Fibroblast of skin of scalp (primary cell): ENCODE measurements at regions not wholly inside any gene's neighbourhood (a gene's known extent, or its start where the extent isn't known, plus 50 kb on each side); places are given as distances from the start of the nearest gene placed in this dataset.
A peak's percentile ranks its signal among the peaks of the same experiment; 100 is the strongest.
"Not testable (repeated sequence)": the region's sequence is repeated elsewhere in the genome, so short reads cannot be mapped to it uniquely, and the experiment has no call there.

Experiments
- DNase-seq: peaks from one replicate; pipeline ENCODE4 v3.0.0-alpha.2; 2013

DNA sequence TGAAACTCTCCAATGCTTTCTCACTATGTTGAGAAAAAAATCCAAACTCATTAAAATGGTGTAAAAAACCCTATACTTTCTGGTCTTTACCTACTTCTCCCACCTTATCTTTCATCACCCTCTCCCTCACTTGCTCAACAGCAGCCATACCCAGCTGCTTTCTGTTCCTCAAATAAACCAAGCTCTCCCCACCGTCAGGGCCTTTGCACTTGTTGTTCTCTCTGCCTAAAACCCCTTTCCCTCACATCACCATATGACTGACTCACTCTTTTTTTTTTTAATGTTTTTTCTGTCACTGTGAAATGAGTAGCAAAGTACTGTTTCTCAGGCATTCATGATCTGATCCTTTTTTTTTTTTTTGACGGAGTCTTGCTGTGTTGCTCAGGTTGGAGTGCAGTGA, 122.3 kb upstream of the TMEM164 start:
- DNase-seq = no peak

DNA sequence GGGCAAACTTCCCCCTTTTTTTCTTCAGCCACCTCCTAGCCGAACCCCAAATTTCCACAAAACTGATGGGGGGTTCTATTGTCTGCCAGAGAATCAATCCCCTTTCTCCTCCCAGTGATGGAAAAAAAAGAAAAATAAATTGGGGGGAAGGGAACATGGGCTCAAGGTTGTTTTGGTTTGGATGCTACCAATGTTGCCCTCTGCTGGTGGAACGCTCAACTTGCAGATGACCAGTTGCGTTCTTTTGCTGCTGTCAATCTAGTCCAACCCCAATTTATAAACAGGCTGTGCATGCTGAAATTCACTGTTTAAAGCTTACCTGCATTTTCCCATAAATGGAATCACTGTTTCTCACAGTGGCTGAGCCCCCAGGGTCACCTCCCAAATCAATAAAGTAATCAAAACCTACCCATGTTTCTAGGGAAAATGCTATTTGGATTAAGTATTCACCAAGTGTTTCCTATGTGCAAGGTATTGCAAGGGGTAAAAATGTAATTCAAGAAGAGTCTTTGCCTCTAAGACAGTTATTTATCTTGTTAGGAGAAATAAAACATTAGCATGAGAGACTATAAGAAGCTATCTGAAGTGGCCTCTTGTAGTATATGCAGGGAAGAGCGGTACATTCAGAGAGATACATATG, 116.7 kb upstream of the TMEM164 start:
- peak; percentile 42 for DNase-seq

DNA sequence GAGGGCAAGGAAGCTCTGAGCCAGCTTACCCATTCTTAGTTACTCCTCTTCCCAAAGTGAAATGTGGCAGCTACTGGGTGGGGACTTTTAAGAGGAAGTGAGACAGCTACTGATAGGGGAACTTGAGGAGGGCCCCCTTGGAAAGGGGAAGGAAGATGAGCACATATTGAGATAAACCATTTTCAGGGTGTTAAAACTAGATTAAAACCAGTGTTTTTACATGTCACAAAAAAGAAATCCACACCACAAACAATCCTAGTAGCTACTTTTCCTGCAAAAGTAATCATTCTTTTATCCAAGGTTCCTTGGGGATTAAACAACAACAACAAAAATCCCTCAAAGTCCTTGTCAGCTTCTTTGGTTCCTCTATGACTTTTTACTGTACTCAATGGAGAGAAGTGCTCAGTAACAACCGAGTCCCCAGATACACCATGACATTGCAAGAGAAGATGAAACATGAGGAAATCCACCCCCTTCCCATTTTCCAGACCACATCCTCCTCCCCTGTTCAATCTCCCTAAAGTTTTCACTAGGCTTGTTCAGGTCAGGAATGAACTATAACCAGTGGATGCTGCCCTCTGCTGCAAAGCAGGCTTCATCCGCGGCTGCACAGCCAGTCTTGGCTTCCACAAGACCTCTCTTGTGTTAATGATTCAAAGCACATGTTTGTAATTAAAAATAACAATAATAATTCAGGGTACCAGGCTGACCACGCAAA, 113.5 kb upstream of the TMEM164 start:
- DNase-seq = no peak

DNA sequence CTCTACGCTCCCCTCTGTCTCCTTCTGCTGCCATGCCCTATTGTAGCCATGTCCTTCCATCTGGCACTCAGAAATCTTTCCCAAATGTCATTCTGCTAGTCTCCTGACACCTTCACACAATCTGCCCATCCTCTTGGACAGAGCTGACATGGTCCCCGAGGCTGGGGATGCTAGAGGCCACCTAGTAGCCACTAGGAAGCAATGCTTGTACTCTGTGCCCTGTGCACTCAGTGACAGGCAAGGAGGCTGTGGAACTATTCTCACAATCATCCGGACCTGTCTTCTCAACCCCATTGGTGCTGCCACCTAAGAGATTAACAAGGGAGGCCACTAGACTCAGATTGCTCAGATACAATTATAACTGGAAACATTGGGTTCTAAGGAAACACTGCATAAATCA, 112.6 kb upstream of the TMEM164 start:
- no peak for DNase-seq

DNA sequence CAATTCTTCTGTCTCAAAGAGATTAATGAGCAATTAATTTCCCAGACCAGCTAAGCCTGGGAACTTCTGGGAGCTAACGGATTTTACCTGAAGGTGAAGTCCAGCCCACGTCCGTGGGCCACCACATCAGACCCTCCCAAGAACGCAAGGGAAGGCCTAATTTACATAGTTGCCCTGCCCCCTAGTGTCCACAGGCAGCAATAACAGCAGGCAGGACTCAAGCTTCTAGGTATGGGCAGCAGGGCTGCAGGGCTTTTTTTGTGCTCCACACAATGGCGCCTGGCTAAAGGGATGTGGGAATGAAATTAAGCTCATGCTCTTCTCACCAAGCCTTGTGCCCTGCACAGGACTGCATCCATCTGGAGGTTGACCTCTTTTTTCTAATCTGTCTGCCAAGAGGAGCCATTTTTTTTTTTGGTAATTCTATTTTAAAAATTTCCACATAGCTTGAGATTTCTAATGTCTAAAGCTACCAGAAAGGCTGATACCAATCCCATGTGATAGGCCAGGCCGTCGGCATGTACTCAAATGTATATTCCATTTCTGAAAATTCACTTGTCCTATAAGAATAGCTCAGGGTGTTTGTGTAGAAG, 111.9 kb upstream of the TMEM164 start:
- DNase-seq = peak; percentile 50

DNA sequence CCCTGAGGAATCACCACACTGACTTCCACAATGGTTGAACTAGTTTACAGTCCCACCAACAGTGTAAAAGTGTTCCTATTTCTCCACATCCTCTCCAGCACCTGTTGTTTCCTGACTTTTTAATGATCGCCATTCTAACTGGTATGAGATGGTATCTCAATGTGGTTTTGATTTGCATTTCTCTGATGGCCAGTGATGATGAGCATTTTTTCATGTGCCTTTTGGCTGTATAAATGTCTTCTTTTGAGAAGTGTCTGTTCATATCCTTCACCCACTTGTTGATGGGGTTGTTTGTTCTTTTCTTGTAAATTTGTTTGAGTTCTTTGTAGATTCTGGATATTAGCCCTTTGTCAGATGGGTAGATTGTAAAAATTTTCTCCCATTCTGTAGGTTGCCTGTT, 106.9 kb upstream of the TMEM164 start:
- not testable (repeated sequence) for DNase-seq

DNA sequence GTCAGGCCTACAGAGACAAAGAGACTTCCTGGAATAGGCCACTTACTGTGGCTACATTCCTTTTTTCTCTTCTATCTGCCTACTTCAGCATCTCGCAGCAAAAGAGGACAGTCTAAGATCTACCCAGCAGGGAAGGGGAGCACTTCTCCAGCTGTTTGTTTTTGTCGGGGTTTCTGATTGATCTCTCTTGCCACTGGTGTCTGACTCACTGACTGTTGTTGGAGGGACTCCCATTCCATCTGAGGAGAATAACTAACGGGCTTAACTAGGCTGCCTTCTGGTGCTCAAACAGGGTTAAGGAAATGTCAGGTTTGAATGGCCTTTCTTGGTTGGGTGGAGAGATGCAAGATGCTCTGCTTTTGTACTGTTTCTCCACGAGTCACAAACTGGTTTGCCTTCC, 100.2 kb upstream of the TMEM164 start:
- DNase-seq = peak; percentile 22

DNA sequence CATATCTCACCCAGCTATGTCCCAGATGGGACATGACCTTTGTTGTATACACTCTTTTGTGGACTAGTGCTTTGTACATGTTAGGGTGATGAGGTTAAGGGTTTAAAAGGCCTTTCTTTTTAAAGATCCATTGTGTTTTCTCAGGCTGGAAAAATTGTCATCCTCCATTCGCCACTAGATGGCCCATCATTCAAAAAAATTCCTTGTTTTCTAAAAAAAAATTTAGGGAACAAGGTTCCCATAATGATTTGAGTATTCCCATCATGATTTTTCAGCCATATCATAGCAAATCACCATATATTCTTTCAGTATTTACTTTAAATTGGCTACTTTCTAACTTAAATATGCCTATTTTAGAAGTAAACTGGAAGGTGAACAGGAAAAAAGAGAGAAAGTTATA, 91.9 kb upstream of the TMEM164 start:
- no peak for DNase-seq

DNA sequence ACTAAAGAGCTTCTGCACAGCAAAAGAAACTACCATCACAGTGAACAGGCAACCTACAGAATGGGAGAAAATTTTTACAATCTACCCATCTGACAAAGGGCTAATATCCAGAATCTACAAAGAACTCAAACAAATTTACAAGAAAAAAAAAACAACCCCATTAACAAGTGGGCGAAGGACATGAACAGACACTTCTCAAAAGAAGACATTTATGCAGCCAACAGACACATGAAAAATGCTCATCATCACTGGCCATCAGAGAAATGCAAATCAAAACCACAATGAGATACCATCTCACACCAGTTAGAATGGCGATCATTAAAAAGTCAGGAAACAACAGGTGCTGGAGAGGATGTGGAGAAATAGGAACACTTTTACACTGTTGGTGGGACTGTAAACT, 89.9 kb upstream of the TMEM164 start:
- DNase-seq = not testable (repeated sequence)

DNA sequence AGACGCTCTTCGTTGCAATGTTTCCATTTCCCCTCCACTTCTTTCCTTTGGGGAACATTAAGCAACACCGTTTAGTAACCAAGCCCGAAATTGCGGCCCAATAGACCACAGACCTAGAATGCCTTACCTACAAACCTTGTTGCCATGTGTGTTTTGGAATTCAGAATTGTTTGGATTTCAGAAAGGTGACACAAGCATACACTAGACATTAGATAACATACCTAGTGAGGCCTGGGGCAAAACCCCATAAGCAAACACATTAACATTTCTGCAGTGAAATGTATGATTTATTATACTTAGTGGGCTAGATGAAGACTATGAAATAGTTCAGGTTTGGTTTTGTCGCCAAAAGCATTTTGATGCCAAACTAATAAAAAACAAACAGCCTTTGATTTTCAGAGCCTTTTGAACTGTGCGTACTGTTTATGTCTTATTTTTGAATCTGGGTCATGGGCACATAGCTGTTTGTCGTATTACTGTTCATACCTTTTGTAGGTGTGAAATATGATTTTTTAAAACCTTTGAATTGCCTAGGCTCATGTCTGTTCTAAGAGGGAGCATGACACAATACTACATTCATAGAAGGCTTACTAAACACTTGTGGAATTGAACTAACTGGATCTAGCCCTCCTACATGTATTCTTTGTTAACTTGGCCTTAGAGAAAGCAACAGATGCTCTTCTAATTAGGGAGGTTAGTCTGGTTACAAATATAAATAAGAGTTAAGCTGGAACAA, 88.6 kb upstream of the TMEM164 start:
- DNase-seq = no peak

DNA sequence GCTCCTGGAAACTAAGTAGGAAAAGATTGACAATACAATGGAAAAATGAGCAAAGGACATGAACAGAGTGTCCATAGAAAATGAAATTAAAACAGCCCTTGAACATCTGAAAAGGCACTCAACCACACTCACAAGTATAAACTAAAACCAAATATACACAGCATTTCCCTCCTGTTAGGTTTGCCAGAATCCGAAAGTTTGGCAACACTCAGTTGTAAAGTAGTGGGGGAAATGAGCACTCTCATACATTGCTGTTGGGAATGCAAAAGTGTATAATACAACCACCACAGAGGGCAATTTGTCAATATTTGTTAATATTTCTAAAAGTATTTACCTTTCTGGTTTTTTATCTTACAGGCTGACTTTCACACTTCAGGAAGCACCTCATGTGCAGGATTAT, 84.2 kb upstream of the TMEM164 start:
- DNase-seq = no peak

DNA sequence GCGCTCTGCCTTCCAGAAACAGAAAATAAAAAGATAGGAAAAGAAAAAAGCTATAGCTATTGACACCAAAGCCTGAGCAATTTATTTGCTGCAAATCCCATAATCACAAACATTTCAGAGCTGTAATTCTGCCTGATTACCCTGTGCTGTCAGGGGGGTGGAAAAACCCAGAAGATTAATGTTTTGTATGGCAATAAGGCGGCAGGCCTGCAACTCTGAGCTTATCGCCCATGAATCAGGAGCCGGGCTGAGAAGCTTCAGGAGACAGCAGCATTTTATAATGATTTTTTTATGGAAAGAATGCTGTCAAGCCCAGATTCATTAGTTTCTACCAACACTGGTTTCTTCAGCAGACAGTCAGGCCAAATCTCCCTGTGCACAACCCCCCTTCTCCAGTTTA, 82.6 kb upstream of the TMEM164 start:
- DNase-seq = no peak

DNA sequence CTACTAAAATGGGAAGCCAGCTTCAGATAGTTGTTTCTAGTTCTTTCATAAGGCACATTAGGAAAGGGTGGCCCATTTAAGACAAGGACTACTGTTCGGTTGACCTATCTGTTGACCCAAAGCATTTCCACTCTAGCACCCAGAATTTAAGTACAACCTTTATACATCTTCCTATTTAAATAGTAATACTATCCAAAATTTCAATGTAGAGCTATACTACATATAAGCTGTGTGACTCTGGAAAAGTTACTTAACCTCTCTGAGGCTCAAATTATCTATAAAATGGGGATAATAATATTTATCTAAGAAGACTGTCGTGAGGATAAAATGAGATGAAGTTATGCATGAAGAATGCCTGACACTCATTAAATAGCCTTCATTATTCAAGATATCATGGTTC, 82.0 kb upstream of the TMEM164 start:
- no peak for DNase-seq

DNA sequence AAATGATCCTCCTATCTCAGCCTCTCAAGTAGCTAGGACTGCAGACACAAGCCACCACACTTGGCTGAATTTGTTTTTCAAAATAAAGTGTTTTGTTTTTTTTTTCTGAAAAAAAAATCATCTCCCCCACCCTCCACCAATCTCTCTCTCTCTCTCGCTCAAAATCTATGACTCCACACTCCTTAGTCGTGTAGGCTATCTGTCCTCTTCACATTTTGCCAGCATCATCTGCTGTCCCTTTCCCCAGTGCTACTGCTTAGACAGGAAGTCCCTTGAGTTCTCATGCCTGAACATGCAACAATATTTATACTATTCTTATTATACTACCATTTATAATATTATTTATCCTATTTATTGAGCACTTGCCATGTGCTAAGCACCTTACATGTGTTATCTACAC, 80.7 kb upstream of the TMEM164 start:
- no peak for DNase-seq

DNA sequence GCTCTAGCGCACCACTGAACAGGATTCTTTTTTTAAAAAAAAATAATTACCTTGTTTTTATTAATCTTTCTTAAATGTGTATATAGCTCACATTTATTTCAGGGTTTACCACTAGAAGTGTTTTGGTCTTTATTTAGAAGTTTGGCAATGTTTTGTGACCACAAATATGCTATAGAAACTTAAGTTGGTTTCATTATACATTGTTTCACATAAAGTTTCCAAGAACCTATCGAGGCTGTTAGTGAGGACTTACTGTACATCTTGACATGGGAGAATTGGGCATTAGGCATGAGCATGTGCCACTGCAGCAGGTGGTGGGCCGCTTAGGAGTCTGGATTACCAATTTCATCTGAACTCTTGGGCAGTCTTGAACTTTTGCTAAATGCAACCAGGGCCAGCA, 77.9 kb upstream of the TMEM164 start:
- not testable (repeated sequence) for DNase-seq

DNA sequence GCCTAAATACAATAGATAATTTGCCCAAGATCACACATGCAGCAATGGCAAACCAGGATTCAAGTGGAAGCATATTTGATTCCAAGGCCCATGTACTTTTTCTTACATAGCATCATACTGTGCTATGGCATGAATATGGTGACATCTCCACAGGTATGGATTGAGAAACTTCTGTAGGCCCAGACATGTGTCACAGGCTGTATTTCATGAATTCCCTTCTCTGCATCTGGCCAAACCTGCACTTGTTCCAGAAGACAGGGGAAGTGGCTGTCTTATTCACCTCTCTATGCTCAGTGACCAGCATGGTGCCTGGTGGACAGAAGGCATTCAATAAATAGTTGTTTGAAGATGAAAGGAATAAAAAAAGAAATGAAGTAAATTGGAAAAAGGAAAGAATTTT, 77.3 kb upstream of the TMEM164 start:
- no peak for DNase-seq

DNA sequence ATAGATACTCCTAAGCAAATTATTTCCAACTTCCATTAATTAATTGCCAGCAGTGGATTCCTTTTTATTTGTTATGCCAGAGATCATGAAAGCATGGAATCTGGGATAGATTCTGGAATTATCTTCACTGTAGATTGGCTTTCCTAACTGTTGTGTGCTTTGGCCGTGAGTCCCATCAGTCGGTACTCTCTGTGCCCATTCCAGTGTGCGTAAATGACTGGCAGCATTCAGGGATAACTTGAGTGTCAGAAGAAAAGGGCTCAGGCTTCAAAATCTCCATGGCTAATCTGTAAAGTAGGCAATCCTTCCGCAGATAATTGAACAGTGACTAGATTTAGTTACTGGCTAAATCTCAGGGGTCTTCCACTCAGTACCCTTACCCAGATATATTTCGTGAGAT, 76.8 kb upstream of the TMEM164 start:
- DNase-seq = no peak

DNA sequence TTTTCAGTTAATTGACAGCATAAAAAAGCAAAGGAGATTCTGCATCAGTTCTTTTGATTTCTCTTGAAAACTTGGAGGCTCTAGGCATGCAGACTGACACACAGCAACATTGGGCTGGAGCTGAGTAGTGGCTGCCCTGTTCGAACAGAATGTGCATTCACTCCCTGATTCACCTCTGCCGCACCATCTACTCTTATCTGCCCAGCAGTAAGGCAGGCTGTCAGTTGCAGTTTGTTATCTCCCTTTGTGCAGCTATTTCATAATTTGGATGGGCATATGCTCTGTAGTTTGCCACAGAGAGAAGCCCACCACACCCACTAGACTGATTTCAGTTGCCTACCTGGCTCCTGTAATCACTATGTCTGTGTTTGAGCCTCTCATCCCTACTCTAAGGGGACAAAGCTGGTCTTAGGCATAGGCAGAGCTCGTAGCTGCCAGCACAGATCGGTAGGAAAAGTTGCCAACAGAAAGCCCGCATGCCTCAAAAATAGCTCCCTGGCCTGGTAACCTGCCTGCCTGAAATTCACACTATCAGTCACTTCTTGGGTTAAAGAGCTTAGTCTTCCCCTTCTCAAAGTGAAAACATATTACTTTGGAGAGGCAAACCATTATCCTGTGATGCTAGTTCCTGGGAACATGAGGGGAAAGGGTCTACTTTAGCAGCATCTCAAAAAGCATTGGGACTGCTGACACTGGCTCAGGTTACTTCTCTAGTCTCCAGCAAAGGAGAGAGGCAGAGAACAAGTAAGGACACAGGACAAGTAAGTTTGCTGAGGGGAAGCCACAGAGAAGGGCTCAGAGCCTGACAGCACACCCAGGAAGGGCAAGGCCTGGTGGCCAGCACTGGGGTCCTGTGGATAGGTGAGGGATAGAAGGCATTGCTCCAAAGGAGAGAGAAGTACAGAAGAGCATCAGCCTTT, 75.9 kb upstream of the TMEM164 start:
- no peak for DNase-seq

DNA sequence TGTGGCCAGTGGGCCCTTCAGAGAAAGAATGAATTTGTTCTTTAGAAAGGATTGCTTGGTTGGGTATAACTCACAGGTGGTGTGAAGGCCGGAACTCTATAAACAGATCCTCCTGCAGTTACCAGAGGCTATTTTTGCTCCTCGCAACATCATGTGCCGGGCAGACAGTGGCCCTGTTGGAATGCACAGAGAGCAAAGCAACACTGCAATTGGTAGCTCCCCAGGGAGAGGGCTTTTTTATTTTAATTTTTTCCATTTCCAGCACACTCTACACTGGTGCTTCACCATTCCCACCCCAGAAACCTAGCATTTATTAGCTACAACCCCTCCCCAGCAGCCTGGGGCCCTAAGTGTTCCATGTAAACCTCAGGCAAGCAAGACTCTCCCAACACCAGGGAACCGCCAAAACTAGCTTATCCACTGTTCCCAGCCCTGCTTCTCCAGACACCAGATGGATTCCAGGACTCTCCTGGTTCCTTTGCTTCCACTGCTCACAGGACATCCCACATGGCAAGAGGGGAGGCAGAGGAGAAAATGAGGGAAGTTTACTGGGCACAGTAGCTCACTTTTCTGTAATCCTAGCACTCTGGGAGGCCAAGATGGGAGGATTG, 75.1 kb upstream of the TMEM164 start:
- no peak for DNase-seq

DNA sequence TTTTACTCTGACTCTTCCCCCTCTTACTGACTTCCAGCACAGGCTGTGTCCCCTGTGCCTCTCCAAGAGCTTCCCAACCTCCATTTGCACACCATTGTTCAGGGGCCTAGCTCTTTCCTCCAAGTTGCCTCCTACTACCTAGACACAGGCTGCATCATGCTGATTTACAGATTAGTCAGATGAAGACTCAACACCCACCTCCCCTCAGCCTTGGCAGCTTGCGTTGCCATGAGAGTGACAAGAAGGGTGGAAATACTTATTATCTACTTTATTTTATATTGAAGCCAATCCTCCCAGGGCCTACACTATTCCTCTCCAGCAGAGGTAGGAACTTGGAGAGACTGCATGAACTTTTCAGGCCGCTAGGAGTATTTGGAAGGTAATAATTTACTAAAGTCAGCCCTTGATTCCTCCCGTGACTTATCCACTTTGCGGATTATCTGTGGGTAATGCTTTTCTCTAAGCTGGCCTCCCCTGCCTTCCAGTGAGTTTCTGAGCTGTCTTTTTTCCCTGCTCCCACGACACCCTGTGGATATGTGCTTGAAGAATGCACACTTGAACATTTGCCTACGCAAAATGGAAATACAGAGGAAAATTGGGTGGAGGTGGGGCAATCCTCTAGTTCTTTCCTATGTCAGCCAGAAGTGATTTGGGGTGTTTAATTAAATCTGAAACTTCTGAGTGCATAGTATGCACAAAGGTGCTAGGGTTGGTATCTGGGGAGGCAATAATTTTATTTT, 74.1 kb upstream of the TMEM164 start:
- no peak for DNase-seq

DNA sequence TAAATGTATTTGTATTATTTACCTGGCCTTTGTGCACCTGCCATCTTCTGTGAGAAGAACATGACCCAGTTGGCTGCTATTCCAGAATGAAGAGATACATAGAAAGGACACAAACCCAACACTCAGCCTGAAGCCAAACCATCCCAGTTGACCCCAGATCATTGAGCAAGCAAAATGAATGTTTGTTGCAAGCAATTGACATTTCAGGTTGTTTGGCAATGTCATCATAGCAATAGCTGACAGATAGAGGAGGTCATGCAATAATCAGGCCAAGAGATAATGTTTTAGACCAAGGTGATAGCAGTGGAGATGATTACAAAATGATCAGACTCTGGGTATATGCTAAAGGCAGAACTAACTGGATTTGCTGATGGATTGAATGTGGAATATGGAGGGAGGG, 71.2 kb upstream of the TMEM164 start:
- DNase-seq = no peak
